GM13977 (cell line): ENCODE measurements at regions not wholly inside any gene's neighbourhood (a gene's known extent, or its start where the extent isn't known, plus 50 kb on each side); places are given as distances from the start of the nearest gene placed in this dataset.

Experiments used
- DNase-seq: peaks from one replicate; pipeline ENCODE4 v3.0.0; 2012; ENCODE audit warnings: low spot score
- in situ Hi-C: fragments of 300-500 bp; cut with MboI; formaldehyde crosslinking; loops from one replicate; pipeline ENCODE4 v1.12.0; 2022; ENCODE audit warnings: low sequenced_read_pairs, low pct_unique_long_range_greater_than_20kb, mixed read lengths, inconsistent platforms; ENCODE audit not compliant: unreplicated experiment
- TF ChIP-seq, protein P1 (sequence below): IDR thresholded peaks from 2 replicates; pipeline ENCODE4 v1.5.1; 2012; ENCODE audit warnings: mild to moderate bottlenecking, control low read depth; ENCODE audit not compliant: insufficient read depth; ENCODE audit errors: extremely low read depth, missing control alignments

GRCh38 chr21:36235058-36235582 lies 78.5 kb downstream of the DOP1B start:
- in situ Hi-C loops, result no loop called here
- TF ChIP-seq, protein P1, sequence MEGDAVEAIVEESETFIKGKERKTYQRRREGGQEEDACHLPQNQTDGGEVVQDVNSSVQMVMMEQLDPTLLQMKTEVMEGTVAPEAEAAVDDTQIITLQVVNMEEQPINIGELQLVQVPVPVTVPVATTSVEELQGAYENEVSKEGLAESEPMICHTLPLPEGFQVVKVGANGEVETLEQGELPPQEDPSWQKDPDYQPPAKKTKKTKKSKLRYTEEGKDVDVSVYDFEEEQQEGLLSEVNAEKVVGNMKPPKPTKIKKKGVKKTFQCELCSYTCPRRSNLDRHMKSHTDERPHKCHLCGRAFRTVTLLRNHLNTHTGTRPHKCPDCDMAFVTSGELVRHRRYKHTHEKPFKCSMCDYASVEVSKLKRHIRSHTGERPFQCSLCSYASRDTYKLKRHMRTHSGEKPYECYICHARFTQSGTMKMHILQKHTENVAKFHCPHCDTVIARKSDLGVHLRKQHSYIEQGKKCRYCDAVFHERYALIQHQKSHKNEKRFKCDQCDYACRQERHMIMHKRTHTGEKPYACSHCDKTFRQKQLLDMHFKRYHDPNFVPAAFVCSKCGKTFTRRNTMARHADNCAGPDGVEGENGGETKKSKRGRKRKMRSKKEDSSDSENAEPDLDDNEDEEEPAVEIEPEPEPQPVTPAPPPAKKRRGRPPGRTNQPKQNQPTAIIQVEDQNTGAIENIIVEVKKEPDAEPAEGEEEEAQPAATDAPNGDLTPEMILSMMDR, result no peak
- DNase-seq, result no peak

DNA sequence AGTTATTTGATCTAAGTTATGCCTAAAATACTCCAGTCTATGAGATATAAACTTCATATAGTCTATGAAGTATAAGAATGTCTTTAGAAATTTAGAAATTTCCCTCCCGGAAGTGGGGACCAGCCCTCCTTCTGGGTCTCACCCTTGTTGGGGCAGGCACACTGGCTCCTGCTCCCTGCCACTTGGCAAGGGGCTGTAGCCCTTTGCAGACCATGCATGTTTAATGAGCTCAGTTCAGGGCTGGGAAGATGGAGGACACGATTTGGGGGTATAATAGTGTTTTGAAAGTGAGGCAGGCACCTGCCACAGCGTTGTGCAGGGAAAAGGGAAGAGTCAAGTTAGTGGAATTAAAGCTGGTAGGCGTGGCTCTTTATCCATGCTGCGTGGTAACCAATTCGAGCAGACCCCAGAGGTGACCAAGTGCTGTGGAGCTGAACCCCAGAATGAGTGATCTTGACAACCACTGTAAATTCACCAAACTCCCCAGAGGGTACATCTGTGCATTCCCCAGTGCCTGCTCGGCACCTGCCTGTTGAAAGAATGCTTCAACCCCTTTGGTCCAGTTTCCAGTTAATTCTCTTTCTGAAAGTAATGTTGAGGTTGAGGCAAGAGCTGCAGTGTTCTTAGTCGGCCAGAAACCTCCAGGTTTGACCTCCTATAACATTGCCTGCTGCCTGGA lies 79.6 kb downstream of the DOP1B start:
- TF ChIP-seq, protein P1, result no peak
- in situ Hi-C loops, result no loop called here
- DNase-seq, result peak; percentile 44

- TF ChIP-seq, protein P1, result no peak
- in situ Hi-C loops, result no loop called here
- DNase-seq, result no peak
These were observed 80.8 kb downstream of the DOP1B start for GRCh38 chr21:36237441-36237840.

DNA sequence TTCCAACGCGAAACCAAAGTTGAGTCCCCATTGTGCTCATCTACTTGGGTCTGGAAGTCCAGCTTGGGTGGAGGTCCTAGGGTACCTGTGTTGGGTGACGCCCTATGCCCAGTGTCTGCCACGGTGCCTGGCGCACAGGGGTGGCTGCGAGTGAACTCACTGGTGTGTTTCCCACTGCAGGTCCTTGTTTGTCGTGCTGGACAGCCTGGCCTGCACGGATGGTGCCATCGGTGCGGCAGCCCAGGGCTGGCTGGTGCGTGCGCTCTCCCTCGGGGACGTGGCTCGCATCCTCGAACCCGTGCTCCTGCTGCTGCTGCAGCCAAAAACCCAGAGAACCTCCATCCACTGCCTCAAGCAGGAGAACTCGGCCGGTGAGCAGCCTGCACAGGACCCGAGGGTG lies 80.4 kb upstream of the MORC3 start:
- TF ChIP-seq, protein P1, result no peak
- DNase-seq, result no peak
- in situ Hi-C loops, result no loop called here

DNA sequence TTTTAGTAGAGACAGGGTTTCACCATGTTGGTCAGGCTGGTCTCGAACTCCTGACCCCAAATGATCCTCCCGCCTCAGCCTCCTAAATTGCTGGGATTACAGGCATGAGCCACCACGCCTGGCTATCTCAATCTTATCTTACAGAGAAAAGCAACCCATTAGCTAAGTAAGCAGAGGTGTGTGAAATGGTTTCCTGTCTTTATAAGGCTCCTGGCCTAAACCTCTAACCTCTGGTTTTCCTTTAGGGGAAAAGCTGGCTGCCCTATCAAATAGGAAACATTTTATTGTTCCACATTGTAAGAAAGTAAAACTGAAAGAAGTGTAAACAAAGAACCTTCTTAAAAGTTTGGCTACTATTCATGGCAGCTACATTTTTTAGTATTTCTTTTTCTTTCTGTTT lies 78.3 kb upstream of the MORC3 start:
- no peak for DNase-seq
- in situ Hi-C loops, result no loop called here
- TF ChIP-seq, protein P1, result no peak

DNA sequence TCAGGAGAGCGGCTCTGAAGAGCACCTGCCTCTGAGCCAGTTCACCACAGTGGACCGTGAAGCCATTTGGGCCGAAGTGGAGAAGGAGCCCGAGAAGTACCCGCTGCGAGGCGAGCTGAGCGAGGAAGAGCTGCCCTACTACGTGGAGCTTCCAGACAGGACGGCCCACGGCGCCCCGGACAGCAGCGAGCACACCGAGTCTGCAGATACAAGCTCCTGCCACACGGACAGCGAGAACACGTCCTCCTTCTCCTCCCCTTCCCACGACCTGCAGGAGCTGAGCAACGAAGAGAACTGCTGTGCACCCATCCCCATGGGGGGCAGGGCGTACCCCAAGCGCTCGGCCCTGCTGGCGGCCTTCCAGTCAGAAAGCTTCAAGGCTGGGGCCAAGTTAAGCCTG lies 74.9 kb upstream of the MORC3 start:
- in situ Hi-C loops, result no loop called here
- DNase-seq, result no peak
- TF ChIP-seq, protein P1, result no peak
